ENCODE measurements at regions not wholly inside any gene's neighbourhood (a gene's known extent, or its start where the extent isn't known, plus 50 kb on each side); places are given as distances from the start of the nearest gene placed in this dataset.

GRCh38 chr14:84036840-84037239 lies 1493.1 kb upstream of the FLRT2 start:
- Histone ChIP-seq H3K9me3 (ENCODE audit: severe bottlenecking) (no peaks in the 10 kb centered on the region), H3K4me1 (ENCODE audit: insufficient read depth, poor library complexity, severe bottlenecking) (no peaks in the 10 kb centered on the region), H3K27ac (ENCODE audit: poor library complexity, severe bottlenecking) (no peak overlapping the region), H3K36me3 (ENCODE audit: low read depth) (no peaks in the 10 kb centered on the region), H3K27me3 (ENCODE audit: insufficient read depth, poor library complexity, severe bottlenecking) (no peaks in the 10 kb centered on the region), H3K4me3 (ENCODE audit: severe bottlenecking) (no peak overlapping the region)
- TF ChIP-seq CTCF (IDR thresholded peaks at IDR 0.05; ENCODE audit: poor library complexity, severe bottlenecking) = no peak
- no peak for ATAC-seq (ENCODE audit: low read depth)
- DNase-seq (ENCODE audit: low spot score) = no peak

- no peak overlapping the region for H3K27ac ChIP-seq (ENCODE audit: poor library complexity, severe bottlenecking)
- ATAC-seq (ENCODE audit: low read depth) (no peak), DNase-seq (ENCODE audit: low spot score) (no peak)
- H3K36me3 ChIP-seq (ENCODE audit: low read depth) = no peaks in the 10 kb centered on the region
- H3K27me3 ChIP-seq (ENCODE audit: insufficient read depth, poor library complexity, severe bottlenecking) = no peaks in the 10 kb centered on the region
- H3K9me3 ChIP-seq (ENCODE audit: severe bottlenecking) = no peaks in the 10 kb centered on the region
- no peak overlapping the region for H3K4me3 ChIP-seq (ENCODE audit: severe bottlenecking)
- TF ChIP-seq CTCF (IDR thresholded peaks at IDR 0.05; ENCODE audit: poor library complexity, severe bottlenecking) = no peak
- no peaks in the 10 kb centered on the region for H3K4me1 ChIP-seq (ENCODE audit: insufficient read depth, poor library complexity, severe bottlenecking)
These were observed 1492.4 kb upstream of the FLRT2 start for GRCh38 chr14:84037593-84037992.

- ATAC-seq (ENCODE audit: low read depth) = no peak
- H3K4me3 ChIP-seq (ENCODE audit: severe bottlenecking) = no peak overlapping the region
- no peak overlapping the region for H3K27ac ChIP-seq (ENCODE audit: poor library complexity, severe bottlenecking)
These were observed 1489.8 kb upstream of the FLRT2 start for GRCh38 chr14:84040101-84040500.

GRCh38 chr14:84041421-84041820 lies 1488.5 kb upstream of the FLRT2 start:
- Histone ChIP-seq H3K4me1 (ENCODE audit: insufficient read depth, poor library complexity, severe bottlenecking) (no peaks in the 10 kb centered on the region), H3K27ac (ENCODE audit: poor library complexity, severe bottlenecking) (no peak overlapping the region), H3K27me3 (ENCODE audit: insufficient read depth, poor library complexity, severe bottlenecking) (no peaks in the 10 kb centered on the region), H3K9me3 (ENCODE audit: severe bottlenecking) (no peaks in the 10 kb centered on the region), H3K4me3 (ENCODE audit: severe bottlenecking) (no peak overlapping the region), H3K36me3 (ENCODE audit: low read depth) (no peaks in the 10 kb centered on the region)
- DNase-seq (ENCODE audit: low spot score) (no peak), ATAC-seq (ENCODE audit: low read depth) (no peak)
- TF ChIP-seq CTCF (IDR thresholded peaks at IDR 0.05; ENCODE audit: poor library complexity, severe bottlenecking) = no peak

More at GRCh38 chr14:84040101-84040500, 1489.8 kb upstream of the FLRT2 start:
- Histone ChIP-seq H3K27me3 (ENCODE audit: insufficient read depth, poor library complexity, severe bottlenecking) (no peaks in the 10 kb centered on the region), H3K36me3 (ENCODE audit: low read depth) (no peaks in the 10 kb centered on the region), H3K9me3 (ENCODE audit: severe bottlenecking) (no peaks in the 10 kb centered on the region), H3K4me1 (ENCODE audit: insufficient read depth, poor library complexity, severe bottlenecking) (no peaks in the 10 kb centered on the region)
- DNase-seq (ENCODE audit: low spot score) = no peak
- no peak for TF ChIP-seq CTCF (IDR thresholded peaks at IDR 0.05; ENCODE audit: poor library complexity, severe bottlenecking)

GRCh38 chr14:84042992-84043391 lies 1487.0 kb upstream of the FLRT2 start:
- ATAC-seq (ENCODE audit: low read depth) = no peak
- no peak for TF ChIP-seq CTCF (IDR thresholded peaks at IDR 0.05; ENCODE audit: poor library complexity, severe bottlenecking)
- no peaks in the 10 kb centered on the region for H3K9me3 ChIP-seq (ENCODE audit: severe bottlenecking)
- no peaks in the 10 kb centered on the region for H3K36me3 ChIP-seq (ENCODE audit: low read depth)
- no peak overlapping the region for H3K27ac ChIP-seq (ENCODE audit: poor library complexity, severe bottlenecking)
- H3K4me1 ChIP-seq (ENCODE audit: insufficient read depth, poor library complexity, severe bottlenecking) = no peaks in the 10 kb centered on the region
- H3K27me3 ChIP-seq (ENCODE audit: insufficient read depth, poor library complexity, severe bottlenecking) = no peaks in the 10 kb centered on the region
- no peak for DNase-seq (ENCODE audit: low spot score)
- no peak overlapping the region for H3K4me3 ChIP-seq (ENCODE audit: severe bottlenecking)

All from RWPE2 (cell line).